NB4 (cell line): ENCODE measurements at regions not wholly inside any gene's neighbourhood (a gene's known extent, or its start where the extent isn't known, plus 50 kb on each side); places are given as distances from the start of the nearest gene placed in this dataset.

Experiments used
- POLR2A ChIP-seq: IDR thresholded peaks from 2 replicates; pipeline ENCODE4 v1.6.1; 2011; ENCODE audit warnings: mild to moderate bottlenecking; ENCODE audit not compliant: insufficient read length; ENCODE audit errors: extremely low read depth
- TF ChIP-seq, protein P1 (sequence below): IDR thresholded peaks from one replicate; pipeline ENCODE4 v1.5.1; 2012; ENCODE audit warnings: low read depth, low read length
- TF ChIP-seq, protein P2 (sequence below): IDR thresholded peaks from 2 replicates; pipeline ENCODE4 v1.6.1; 2011; ENCODE audit warnings: low read depth, low read length

GRCh38 chr20:40510622-40511021 lies 178.4 kb downstream of the MAFB start:
- TF ChIP-seq, protein P1, sequence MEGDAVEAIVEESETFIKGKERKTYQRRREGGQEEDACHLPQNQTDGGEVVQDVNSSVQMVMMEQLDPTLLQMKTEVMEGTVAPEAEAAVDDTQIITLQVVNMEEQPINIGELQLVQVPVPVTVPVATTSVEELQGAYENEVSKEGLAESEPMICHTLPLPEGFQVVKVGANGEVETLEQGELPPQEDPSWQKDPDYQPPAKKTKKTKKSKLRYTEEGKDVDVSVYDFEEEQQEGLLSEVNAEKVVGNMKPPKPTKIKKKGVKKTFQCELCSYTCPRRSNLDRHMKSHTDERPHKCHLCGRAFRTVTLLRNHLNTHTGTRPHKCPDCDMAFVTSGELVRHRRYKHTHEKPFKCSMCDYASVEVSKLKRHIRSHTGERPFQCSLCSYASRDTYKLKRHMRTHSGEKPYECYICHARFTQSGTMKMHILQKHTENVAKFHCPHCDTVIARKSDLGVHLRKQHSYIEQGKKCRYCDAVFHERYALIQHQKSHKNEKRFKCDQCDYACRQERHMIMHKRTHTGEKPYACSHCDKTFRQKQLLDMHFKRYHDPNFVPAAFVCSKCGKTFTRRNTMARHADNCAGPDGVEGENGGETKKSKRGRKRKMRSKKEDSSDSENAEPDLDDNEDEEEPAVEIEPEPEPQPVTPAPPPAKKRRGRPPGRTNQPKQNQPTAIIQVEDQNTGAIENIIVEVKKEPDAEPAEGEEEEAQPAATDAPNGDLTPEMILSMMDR = no peak
- no peak for TF ChIP-seq POLR2A
- TF ChIP-seq, protein P2, sequence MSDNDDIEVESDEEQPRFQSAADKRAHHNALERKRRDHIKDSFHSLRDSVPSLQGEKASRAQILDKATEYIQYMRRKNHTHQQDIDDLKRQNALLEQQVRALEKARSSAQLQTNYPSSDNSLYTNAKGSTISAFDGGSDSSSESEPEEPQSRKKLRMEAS = no peak
